Neural cell (in vitro differentiated cells): ENCODE measurements at regions not wholly inside any gene's neighbourhood (a gene's known extent, or its start where the extent isn't known, plus 50 kb on each side); places are given as distances from the start of the nearest gene placed in this dataset.

Experiments
- RAD21 ChIP-seq: fragments of 450-650 bp; conservative IDR thresholded peaks from 2 replicates; pipeline ENCODE4 v1.6.1; 2014; ENCODE audit warnings: antibody characterized with exemption, mild to moderate bottlenecking, moderate library complexity
- REST ChIP-seq: IDR thresholded peaks from 2 replicates; pipeline ENCODE4 v1.6.1; 2012; ENCODE audit warnings: borderline replicate concordance

GRCh38 chr1:118736322-118736721 is 251.8 kb downstream of the TBX15 start:
- no peak for TF ChIP-seq RAD21
- no peak for TF ChIP-seq REST
